ENCODE measurements at regions not wholly inside any gene's neighbourhood (a gene's known extent, or its start where the extent isn't known, plus 50 kb on each side); places are given as distances from the start of the nearest gene placed in this dataset.
"Not testable (repeated sequence)": the region's sequence is repeated elsewhere in the genome, so short reads cannot be mapped to it uniquely, and the experiment has no call there.

GRCh38 chrX:102858826-102859549, 78.1 kb upstream of the RAB40AL start:
- not testable (repeated sequence) for TF ChIP-seq POLR2A (IDR thresholded peaks at IDR 0.05; ENCODE audit: low read length); GATA1 (IDR thresholded peaks at IDR 0.05; ENCODE audit: low read depth, low read length)
